IPS-15b (cell line): ENCODE measurements at regions not wholly inside any gene's neighbourhood (a gene's known extent, or its start where the extent isn't known, plus 50 kb on each side); places are given as distances from the start of the nearest gene placed in this dataset.

Source experiments
- H3K27me3 ChIP-seq: one replicate; pipeline ENCODE4 v1.6.1; 2013; ENCODE audit warnings: low read length; ENCODE audit not compliant: control insufficient read depth, insufficient read depth
- H3K36me3 ChIP-seq: one replicate; pipeline ENCODE4 v1.6.1; 2013; ENCODE audit warnings: low read length; ENCODE audit not compliant: control insufficient read depth, insufficient read depth
- H3K4me1 ChIP-seq: one replicate; pipeline ENCODE4 v1.6.1; 2013; ENCODE audit warnings: mild to moderate bottlenecking, low read length; ENCODE audit not compliant: control insufficient read depth, insufficient read depth
- H3K4me3 ChIP-seq: one replicate; pipeline ENCODE4 v1.5.1; 2013; ENCODE audit warnings: low read depth, low read length
- H3K9ac ChIP-seq: one replicate; pipeline ENCODE4 v1.6.1; 2013; ENCODE audit warnings: low read depth, mild to moderate bottlenecking, low read length
- H3K9me3 ChIP-seq: one replicate; pipeline ENCODE4 v1.6.1; 2013; ENCODE audit warnings: mild to moderate bottlenecking, low read length; ENCODE audit not compliant: control insufficient read depth, insufficient read depth

- Histone ChIP-seq H3K4me3 (no peak overlapping the region), H3K9ac (no peak overlapping the region), H3K9me3 (no peaks in the 10 kb centered on the region), H3K36me3 (no peaks in the 10 kb centered on the region), H3K27me3 (peaks cover 13% of the 10 kb centered on the region), H3K4me1 (peaks cover 15% of the 10 kb centered on the region)
Measured at GRCh38 chr22:26786398-26786797, 129.0 kb downstream of the MIAT start.

- H3K4me1 ChIP-seq: peaks cover 6% of the 10 kb centered on the region
- H3K9me3 ChIP-seq: no peaks in the 10 kb centered on the region
- no peaks in the 10 kb centered on the region for H3K27me3 ChIP-seq
- no peak overlapping the region for H3K4me3 ChIP-seq
- no peak overlapping the region for H3K9ac ChIP-seq
- no peaks in the 10 kb centered on the region for H3K36me3 ChIP-seq
Measured at GRCh38 chr22:26789951-26790350, 132.6 kb downstream of the MIAT start.

- Histone ChIP-seq H3K9me3 (no peaks in the 10 kb centered on the region), H3K4me3 (no peak overlapping the region), H3K9ac (no peak overlapping the region), H3K27me3 (no peaks in the 10 kb centered on the region), H3K36me3 (no peaks in the 10 kb centered on the region), H3K4me1 (no peaks in the 10 kb centered on the region)
Measured at GRCh38 chr22:26792522-26792921, 135.1 kb downstream of the MIAT start.

- Histone ChIP-seq H3K9me3 (no peaks in the 10 kb centered on the region), H3K4me3 (no peak overlapping the region), H3K27me3 (no peaks in the 10 kb centered on the region), H3K36me3 (no peaks in the 10 kb centered on the region), H3K4me1 (peaks cover 6% of the 10 kb centered on the region), H3K9ac (no peak overlapping the region)
Measured at GRCh38 chr22:26796785-26797184, 139.4 kb downstream of the MIAT start.

- no peak overlapping the region for H3K9ac ChIP-seq
- H3K9me3 ChIP-seq: no peaks in the 10 kb centered on the region
- H3K4me3 ChIP-seq: no peak overlapping the region
- peaks cover 6% of the 10 kb centered on the region for H3K4me1 ChIP-seq
- no peaks in the 10 kb centered on the region for H3K36me3 ChIP-seq
- no peaks in the 10 kb centered on the region for H3K27me3 ChIP-seq
Measured at GRCh38 chr22:26797910-26798309, 140.5 kb downstream of the MIAT start.

- peaks cover 6% of the 10 kb centered on the region for H3K4me1 ChIP-seq
- H3K36me3 ChIP-seq: no peaks in the 10 kb centered on the region
- no peaks in the 10 kb centered on the region for H3K27me3 ChIP-seq
- H3K9ac ChIP-seq: no peak overlapping the region
- no peak overlapping the region for H3K4me3 ChIP-seq
- H3K9me3 ChIP-seq: no peaks in the 10 kb centered on the region
Measured at GRCh38 chr22:26798462-26799065, 141.2 kb downstream of the MIAT start.

GRCh38 chr22:26800858-26801257 lies 143.5 kb downstream of the MIAT start:
- H3K27me3 ChIP-seq: no peaks in the 10 kb centered on the region
- no peaks in the 10 kb centered on the region for H3K9me3 ChIP-seq
- no peaks in the 10 kb centered on the region for H3K36me3 ChIP-seq
- no peak overlapping the region for H3K9ac ChIP-seq
- no peak overlapping the region for H3K4me3 ChIP-seq
- H3K4me1 ChIP-seq: peaks cover 11% of the 10 kb centered on the region

GRCh38 chr22:26801449-26801848 lies 144.1 kb downstream of the MIAT start:
- Histone ChIP-seq H3K9me3 (no peaks in the 10 kb centered on the region), H3K9ac (no peak overlapping the region), H3K4me1 (peaks cover 11% of the 10 kb centered on the region), H3K27me3 (no peaks in the 10 kb centered on the region), H3K4me3 (no peak overlapping the region), H3K36me3 (no peaks in the 10 kb centered on the region)

- Histone ChIP-seq H3K4me1 (peaks cover 11% of the 10 kb centered on the region), H3K27me3 (no peaks in the 10 kb centered on the region), H3K9ac (no peak overlapping the region), H3K4me3 (no peak overlapping the region), H3K9me3 (no peaks in the 10 kb centered on the region), H3K36me3 (no peaks in the 10 kb centered on the region)
Measured at GRCh38 chr22:26804315-26804714, 146.9 kb downstream of the MIAT start.

- no peaks in the 10 kb centered on the region for H3K36me3 ChIP-seq
- H3K9ac ChIP-seq: no peak overlapping the region
- no peaks in the 10 kb centered on the region for H3K9me3 ChIP-seq
- H3K4me1 ChIP-seq: peaks cover 11% of the 10 kb centered on the region
- H3K4me3 ChIP-seq: no peak overlapping the region
- no peaks in the 10 kb centered on the region for H3K27me3 ChIP-seq
Measured at GRCh38 chr22:26804911-26805539, 147.6 kb downstream of the MIAT start.

GRCh38 chr22:26806445-26807175 lies 149.2 kb downstream of the MIAT start:
- H3K4me1 ChIP-seq: peaks cover 5% of the 10 kb centered on the region
- no peaks in the 10 kb centered on the region for H3K9me3 ChIP-seq
- H3K36me3 ChIP-seq: no peaks in the 10 kb centered on the region
- no peaks in the 10 kb centered on the region for H3K27me3 ChIP-seq
- no peak overlapping the region for H3K4me3 ChIP-seq
- H3K9ac ChIP-seq: no peak overlapping the region

- Histone ChIP-seq H3K9me3 (no peaks in the 10 kb centered on the region), H3K36me3 (no peaks in the 10 kb centered on the region), H3K4me1 (no peaks in the 10 kb centered on the region), H3K27me3 (peaks cover 2% of the 10 kb centered on the region), H3K9ac (no peak overlapping the region), H3K4me3 (no peak overlapping the region)
Measured at GRCh38 chr22:26811647-26811992, 154.2 kb downstream of the MIAT start.
